PC-9 (cell line): ENCODE measurements at regions not wholly inside any gene's neighbourhood (a gene's known extent, or its start where the extent isn't known, plus 50 kb on each side); places are given as distances from the start of the nearest gene placed in this dataset.

Source experiments
- BruUV-seq: library from RNA; stranded (reverse); fragments of 400-500 nt; replicated peaks from 2 replicates; lab custom pipeline; 2021; lab: Mats Ljungman, UMichigan
- CTCF ChIA-PET: fragments of 300-600 bp; sonication (Branson Sonifier 250); formaldehyde crosslinking; loops from one replicate; lab custom pipeline; 2022; ENCODE audit warnings: antibody characterized with exemption; lab: Charles Lee
- POLR2A ChIA-PET: fragments of 300-600 bp; sonication (Branson Sonifier 250); formaldehyde crosslinking; loops from one replicate; lab custom pipeline; 2022; ENCODE audit warnings: antibody characterized with exemption; ENCODE audit not compliant: unreplicated experiment; lab: Charles Lee
- DNase-seq, 2 experiments: peaks; one replicate each; pipeline versions ENCODE4 v3.0.0 to v3.0.0-alpha.2; 2015 to 2022; ENCODE audit warnings: mixed read lengths in 1 of 2
- H2AFZ ChIP-seq: fragments of 200-600 bp; sonication (generic); 2 replicates; pipeline ENCODE4 v1.8.1; 2017; ENCODE audit warnings: antibody characterized with exemption
- H3F3A ChIP-seq: fragments of 200-600 bp; sonication (generic); 2 replicates; pipeline ENCODE4 v1.8.1; 2017; ENCODE audit warnings: antibody characterized with exemption, mild to moderate bottlenecking, low read depth; ENCODE audit not compliant: insufficient read depth
- H3K27ac ChIP-seq: fragments of 200-600 bp; sonication (generic); 2 replicates; pipeline ENCODE4 v1.6.1; 2016; ENCODE audit warnings: mixed run types
- H3K27me3 ChIP-seq: fragments of 200-600 bp; sonication (generic); 2 replicates; pipeline ENCODE4 v1.6.1; 2016; ENCODE audit warnings: low read depth, mixed run types; ENCODE audit not compliant: insufficient read depth
- H3K36me3 ChIP-seq: fragments of 200-600 bp; sonication (generic); 2 replicates; pipeline ENCODE4 v1.6.1; 2016; ENCODE audit warnings: low read depth, mixed run types
- H3K4me1 ChIP-seq: fragments of 200-600 bp; sonication (generic); replicated peaks from 2 replicates; pipeline ENCODE4 v1.6.1; 2016; ENCODE audit warnings: mixed run types; ENCODE audit not compliant: insufficient read depth
- H3K4me2 ChIP-seq: fragments of 200-600 bp; sonication (generic); 2 replicates; pipeline ENCODE4 v1.6.1; 2017; ENCODE audit warnings: mixed run types
- H3K4me3 ChIP-seq: fragments of 200-600 bp; sonication (generic); 2 replicates; pipeline ENCODE4 v1.6.1; 2016; ENCODE audit warnings: mixed run types
- H3K79me2 ChIP-seq: fragments of 200-600 bp; sonication (generic); 2 replicates; pipeline ENCODE4 v1.6.1; 2017; ENCODE audit warnings: low read depth, mixed run types
- H3K9me2 ChIP-seq: fragments of 200-600 bp; sonication (generic); 2 replicates; pipeline ENCODE4 v1.8.1; 2017; ENCODE audit warnings: mild to moderate bottlenecking; ENCODE audit not compliant: insufficient read depth
- H3K9me3 ChIP-seq: fragments of 200-600 bp; sonication (generic); 2 replicates; pipeline ENCODE4 v1.8.1; 2016; ENCODE audit warnings: low read depth; ENCODE audit not compliant: insufficient read depth
- H4K20me1 ChIP-seq: fragments of 200-600 bp; sonication (generic); 2 replicates; pipeline ENCODE4 v1.8.1; 2017; ENCODE audit not compliant: insufficient read depth
- EZH2 ChIP-seq: fragments of 200-600 bp; sonication (generic); IDR thresholded peaks from 2 replicates; pipeline ENCODE4 v1.8.0; 2017; ENCODE audit warnings: antibody characterized with exemption, low read depth
- intact Hi-C: fragments of 100-400 bp; cut with micrococcal nuclease; formaldehyde crosslinking; loops from one replicate; pipeline ENCODE4 v1.10.0; 2022; ENCODE audit not compliant: unreplicated experiment
- TF ChIP-seq, protein P1 (sequence below): fragments of 200-600 bp; sonication (generic); conservative IDR thresholded peaks from 2 replicates; pipeline ENCODE4 v1.6.1; 2017; ENCODE audit warnings: mixed run types, antibody characterized with exemption, mild to moderate bottlenecking, moderate library complexity

DNA sequence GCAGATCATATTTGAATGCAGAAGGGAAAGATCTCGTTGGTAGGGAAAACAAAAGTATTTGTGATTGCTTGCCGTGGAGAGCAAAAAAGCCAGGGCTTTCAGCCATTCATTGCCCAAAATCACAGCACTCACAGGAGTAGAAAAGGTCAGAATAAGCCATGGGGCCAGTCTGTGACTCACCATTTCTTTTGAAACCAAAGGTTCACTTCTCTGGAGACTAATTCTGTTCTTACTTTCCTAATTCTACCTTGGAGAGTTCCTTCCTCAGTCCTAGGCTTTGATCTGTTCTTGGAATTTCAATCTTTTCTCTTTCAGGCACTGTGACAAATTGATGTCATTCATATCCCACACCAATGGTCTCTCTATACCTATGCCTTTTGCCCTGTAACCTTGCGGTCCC lies 54.1 kb upstream of the FAM180A start:
- ChIA-PET POLR2A (no interaction called here), CTCF (no interaction called here)
- TF ChIP-seq, protein P1, sequence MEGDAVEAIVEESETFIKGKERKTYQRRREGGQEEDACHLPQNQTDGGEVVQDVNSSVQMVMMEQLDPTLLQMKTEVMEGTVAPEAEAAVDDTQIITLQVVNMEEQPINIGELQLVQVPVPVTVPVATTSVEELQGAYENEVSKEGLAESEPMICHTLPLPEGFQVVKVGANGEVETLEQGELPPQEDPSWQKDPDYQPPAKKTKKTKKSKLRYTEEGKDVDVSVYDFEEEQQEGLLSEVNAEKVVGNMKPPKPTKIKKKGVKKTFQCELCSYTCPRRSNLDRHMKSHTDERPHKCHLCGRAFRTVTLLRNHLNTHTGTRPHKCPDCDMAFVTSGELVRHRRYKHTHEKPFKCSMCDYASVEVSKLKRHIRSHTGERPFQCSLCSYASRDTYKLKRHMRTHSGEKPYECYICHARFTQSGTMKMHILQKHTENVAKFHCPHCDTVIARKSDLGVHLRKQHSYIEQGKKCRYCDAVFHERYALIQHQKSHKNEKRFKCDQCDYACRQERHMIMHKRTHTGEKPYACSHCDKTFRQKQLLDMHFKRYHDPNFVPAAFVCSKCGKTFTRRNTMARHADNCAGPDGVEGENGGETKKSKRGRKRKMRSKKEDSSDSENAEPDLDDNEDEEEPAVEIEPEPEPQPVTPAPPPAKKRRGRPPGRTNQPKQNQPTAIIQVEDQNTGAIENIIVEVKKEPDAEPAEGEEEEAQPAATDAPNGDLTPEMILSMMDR: no peak
- TF ChIP-seq EZH2: no peak
- no peaks in the 10 kb centered on the region for H4K20me1 ChIP-seq
- H3F3A ChIP-seq: no peaks in the 10 kb centered on the region
- peak overlapping the region; percentile 21 for H3K4me2 ChIP-seq
- no peak for DNase-seq
- intact Hi-C loops: loop anchor here (5.0 kb wide), 2 partner anchors 520 to 605 kb away; no protein-coding TSS in a partner anchor
- H3K9me3 ChIP-seq: no peaks in the 10 kb centered on the region
- no peaks in the 10 kb centered on the region for H3K9me2 ChIP-seq
- no peaks in the 10 kb centered on the region for H3K36me3 ChIP-seq
- H3K79me2 ChIP-seq: no peaks in the 10 kb centered on the region
- H3K4me1 ChIP-seq: peaks cover 14% of the 10 kb centered on the region
- peak overlapping the region; percentile 9; the same call in 1 of the 2 replicates for H3K27ac ChIP-seq
- no peak overlapping the region for H2AFZ ChIP-seq
- H3K4me3 ChIP-seq: no peak overlapping the region
- no peaks in the 10 kb centered on the region for H3K27me3 ChIP-seq
- no TSS peak for BruUV-seq

DNA sequence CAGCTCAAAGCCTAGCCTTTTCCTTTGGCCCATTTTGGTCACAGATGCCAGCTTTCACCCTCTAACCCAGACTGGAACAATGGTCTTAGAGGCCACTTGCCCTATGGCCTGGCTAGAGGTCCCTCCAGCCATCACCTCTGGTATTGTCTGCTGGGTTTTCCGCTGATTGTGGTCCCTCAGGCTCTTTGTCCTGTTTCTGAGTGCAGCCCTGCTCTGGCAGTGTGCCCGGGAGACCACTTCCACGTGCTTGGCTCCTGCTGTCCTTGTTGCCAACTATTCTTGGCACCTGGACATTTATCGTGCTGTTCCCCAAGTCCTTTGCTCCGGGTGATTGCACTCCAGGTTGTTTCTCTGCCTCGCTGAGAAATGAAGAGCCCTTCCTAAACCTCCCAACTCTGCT lies 53.3 kb upstream of the FAM180A start:
- CTCF ChIA-PET: interaction anchor here (0.6 kb wide), 1 partner anchor 487 kb away, joined by 3 read pairs; no protein-coding TSS in a partner anchor

DNA sequence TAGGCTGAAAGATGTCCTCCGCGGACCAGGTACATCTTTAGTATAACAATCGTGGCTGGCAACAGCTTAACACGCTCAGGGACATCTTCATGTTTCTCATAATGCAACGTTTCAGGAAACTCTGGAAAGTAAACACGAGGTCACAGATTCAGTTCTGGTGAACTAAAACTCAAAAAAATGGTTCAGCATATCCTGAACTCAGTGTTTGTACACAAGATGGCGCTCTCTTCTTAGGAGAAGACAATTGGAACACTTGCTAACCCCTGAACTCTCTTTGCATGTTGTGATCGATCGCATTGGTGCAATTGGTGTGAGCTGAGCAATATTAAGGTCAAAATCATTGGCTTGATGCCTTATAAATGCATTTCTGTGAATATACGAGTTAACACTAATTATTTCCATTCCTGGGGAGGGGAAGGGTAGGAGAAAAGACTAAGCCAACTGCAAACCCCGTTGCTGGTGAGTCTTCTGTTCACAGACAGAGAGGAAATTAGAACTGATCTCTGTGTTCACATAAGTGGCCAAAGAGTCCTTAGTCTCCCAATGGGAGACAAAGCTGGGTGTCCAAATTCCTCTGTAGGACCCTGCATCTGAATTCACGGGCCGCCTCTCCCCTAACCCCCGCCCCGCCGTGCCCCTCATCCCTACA lies 52.6 kb upstream of the FAM180A start:
- Histone ChIP-seq H3K4me3 (no peak overlapping the region; the same call in 1 of the 2 replicates), H3K27ac (no peak overlapping the region), H3K9me2 (no peaks in the 10 kb centered on the region), H3F3A (no peaks in the 10 kb centered on the region), H3K9me3 (no peaks in the 10 kb centered on the region), H3K36me3 (no peaks in the 10 kb centered on the region), H4K20me1 (no peaks in the 10 kb centered on the region), H3K79me2 (no peaks in the 10 kb centered on the region), H3K27me3 (no peaks in the 10 kb centered on the region), H3K4me2 (peak overlapping the region; percentile 45), H3K4me1 (peaks cover 14% of the 10 kb centered on the region), H2AFZ (peak overlapping the region; percentile 62; the same call in 1 of the 2 replicates)
- CTCF ChIA-PET: interaction anchor here (0.6 to 0.7 kb wide), 2 partner anchors 130 to 488 kb away, joined by 3 to 4 read pairs; no protein-coding TSS in a partner anchor
- POLR2A ChIA-PET: no interaction called here
- intact Hi-C loops: loop anchor here (1.0 to 5.0 kb wide), 6 partner anchors 128 to 1791 kb away; partner anchors contain the start of gene STMP1
- BruUV-seq: no TSS peak
- DNase-seq: peak; percentile 31 to 72
- TF ChIP-seq, protein P1: peak; percentile 94
- no peak for TF ChIP-seq EZH2

More for the DNA sequence above, 53.3 kb upstream of the FAM180A start:
- no peak for TF ChIP-seq EZH2
- TF ChIP-seq, protein P1: no peak
- POLR2A ChIA-PET: no interaction called here
- H3K9me3 ChIP-seq: no peaks in the 10 kb centered on the region
- no peak overlapping the region for H3K4me3 ChIP-seq
- H4K20me1 ChIP-seq: no peaks in the 10 kb centered on the region
- no TSS peak for BruUV-seq
- H3K27me3 ChIP-seq: no peaks in the 10 kb centered on the region
- peaks cover 14% of the 10 kb centered on the region for H3K4me1 ChIP-seq
- H3K79me2 ChIP-seq: no peaks in the 10 kb centered on the region
- intact Hi-C loops: loop anchor here (1.0 to 5.0 kb wide), 6 partner anchors 129 to 1790 kb away; partner anchors contain the start of gene STMP1
- H3K36me3 ChIP-seq: no peaks in the 10 kb centered on the region
- no peak overlapping the region for H2AFZ ChIP-seq
- H3K4me2 ChIP-seq: no peak overlapping the region
- no peak overlapping the region for H3K27ac ChIP-seq
- H3K9me2 ChIP-seq: no peaks in the 10 kb centered on the region
- no peaks in the 10 kb centered on the region for H3F3A ChIP-seq
- no peak for DNase-seq
